ENCODE measurements at regions not wholly inside any gene's neighbourhood (a gene's known extent, or its start where the extent isn't known, plus 50 kb on each side); places are given as distances from the start of the nearest gene placed in this dataset.

DNA sequence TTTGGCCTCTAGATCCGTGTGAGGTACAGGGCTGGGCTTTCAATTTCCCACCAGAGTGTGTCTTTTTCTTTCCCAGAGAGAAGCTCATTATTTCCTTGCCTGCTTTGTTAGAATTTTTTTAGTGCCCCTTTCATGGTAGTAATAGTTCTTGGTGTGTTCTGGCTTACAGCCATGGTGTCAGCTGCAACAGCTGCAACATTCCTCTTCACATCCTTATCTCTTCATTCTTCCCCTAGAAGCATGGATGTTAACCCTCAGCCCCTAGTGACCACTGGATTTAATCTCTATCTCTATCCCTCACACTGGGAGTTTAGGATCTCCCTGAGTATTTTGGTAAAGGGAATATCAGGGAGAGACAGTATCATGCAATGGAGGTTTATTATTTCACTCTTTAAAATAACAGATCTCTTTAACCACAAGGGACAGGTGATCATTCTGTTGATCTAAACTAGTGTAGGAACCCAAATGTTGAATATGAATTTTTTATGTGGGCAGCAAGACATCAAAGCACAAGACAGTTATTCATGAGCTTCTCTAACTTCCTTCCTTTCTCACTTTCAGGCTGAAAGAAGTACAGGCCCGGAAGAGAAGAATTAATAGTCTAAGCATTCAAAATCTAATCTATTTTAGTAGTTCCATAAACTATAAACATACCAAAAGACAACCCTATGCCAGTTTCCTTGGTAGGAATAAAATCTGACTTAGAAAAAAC is 160.2 kb downstream of the FAM170A start:
- DNase-seq (ENCODE audit: low read depth in 4 of 4, low spot score in 3 of 4): no peak

GRCh38 chr5:119792161-119792799 is 162.9 kb downstream of the FAM170A start:
- DNase-seq (ENCODE audit: low read depth in 4 of 4, low spot score in 3 of 4): peak in 1 of 4 donors; percentile 3

DNA sequence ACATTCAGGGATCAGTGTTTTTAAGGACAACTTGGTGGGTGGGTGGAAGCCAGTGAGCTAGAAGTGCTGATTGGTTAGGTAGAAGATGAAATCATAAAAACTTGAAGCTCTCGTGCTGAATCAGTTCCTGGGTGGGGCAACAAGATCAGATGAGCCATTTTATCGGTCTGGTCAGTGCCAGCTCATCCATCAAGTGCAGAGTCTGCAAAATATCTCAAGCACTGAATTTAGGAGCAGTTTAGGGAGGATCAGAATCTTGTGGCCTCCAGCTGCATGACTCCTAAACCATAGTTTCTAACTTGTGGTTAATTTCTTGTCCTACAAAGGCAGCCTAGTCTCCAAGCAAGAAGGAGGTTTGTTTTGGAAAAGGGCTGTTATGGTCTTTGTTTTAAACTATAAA is 166.4 kb downstream of the FAM170A start:
- DNase-seq (ENCODE audit: low read depth in 4 of 4, low spot score in 3 of 4): no peak

DNA sequence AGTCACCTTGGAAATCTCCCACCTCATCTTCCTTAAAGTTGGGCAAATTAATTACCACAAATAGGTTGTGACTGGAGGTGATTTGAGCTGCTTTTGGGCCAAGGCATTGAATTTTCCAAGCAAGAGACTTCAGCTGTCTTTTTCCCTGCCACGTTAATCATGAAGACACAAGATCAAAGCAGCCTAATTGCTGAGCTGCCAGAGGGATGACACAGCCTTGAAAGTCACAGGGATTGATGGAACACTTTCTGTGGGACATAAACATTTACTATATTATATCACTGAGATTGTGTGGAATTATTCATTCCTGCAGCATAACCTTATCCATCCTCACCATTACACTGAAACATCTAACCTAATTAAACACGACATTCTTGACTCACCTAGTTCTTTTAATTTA is 172.2 kb downstream of the FAM170A start:
- DNase-seq (ENCODE audit: low read depth in 4 of 4, low spot score in 3 of 4): no peak

GRCh38 chr5:119808024-119808423 is 178.7 kb downstream of the FAM170A start:
- no peak for DNase-seq (ENCODE audit: low read depth in 4 of 4, low spot score in 3 of 4)

DNA sequence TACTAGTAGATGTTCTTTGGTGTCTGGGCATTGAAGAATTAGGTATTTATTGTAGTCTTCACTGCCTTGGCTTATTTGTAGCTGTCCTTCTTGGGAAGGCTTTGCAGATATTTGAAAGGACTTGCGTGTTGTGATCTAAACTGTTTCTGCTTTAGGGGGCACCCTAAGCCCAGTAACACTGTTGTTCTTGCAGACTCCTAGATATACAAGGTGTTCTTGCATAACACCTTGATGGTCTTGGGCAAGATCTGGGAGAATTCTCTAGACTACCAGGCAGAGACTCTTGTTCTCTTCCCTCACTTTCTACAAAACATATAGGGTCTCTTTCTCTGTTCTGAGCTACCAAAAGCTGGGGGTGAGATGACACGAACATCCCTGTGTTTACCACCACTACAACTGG is 179.1 kb downstream of the FAM170A start:
- no peak for DNase-seq (ENCODE audit: low read depth in 4 of 4, low spot score in 3 of 4)

GRCh38 chr5:119810217-119810616 is 180.9 kb downstream of the FAM170A start:
- no peak for DNase-seq (ENCODE audit: low read depth in 4 of 4, low spot score in 3 of 4)

GRCh38 chr5:119811458-119811857 is 182.1 kb downstream of the FAM170A start:
- no peak for DNase-seq (ENCODE audit: low read depth in 4 of 4, low spot score in 3 of 4)

DNA sequence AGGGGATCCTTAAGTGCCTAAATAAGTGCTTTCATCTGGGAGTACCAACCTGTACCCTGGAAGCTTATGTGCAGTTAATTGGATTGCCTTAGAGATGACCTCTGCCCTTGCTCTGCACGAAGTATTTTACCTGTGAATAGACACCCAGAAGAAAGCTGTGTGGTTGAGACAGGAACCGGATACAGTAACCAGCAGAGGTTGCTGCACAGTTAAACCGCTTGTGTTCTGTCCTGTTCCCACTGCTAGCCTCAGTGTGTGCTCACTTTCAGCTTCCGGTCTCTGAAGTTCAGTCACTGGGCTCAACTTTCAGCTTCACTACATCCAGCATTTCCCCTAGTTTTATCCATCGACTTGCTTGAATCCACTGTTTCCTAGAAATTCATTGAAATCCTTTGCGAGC is 185.3 kb downstream of the FAM170A start:
- DNase-seq (ENCODE audit: low read depth in 4 of 4, low spot score in 3 of 4): no peak

DNA sequence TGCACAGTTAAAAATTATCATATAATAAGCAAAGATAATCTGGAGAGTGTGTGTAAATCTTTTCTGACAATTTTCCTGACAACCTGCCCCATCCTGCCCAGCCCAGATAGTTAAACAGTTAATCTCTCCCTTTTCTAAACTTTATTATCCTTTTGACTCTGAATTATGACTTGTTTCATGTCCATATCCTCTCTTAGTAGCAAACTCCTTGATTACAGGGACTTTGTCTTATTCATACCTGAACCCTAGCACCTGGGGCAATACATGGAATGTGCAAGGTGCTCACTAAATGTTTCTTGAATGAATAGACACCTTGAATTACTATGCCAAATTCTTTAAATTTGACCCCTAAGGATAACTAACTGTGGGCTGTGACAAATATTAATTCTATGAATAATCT is 186.7 kb downstream of the FAM170A start:
- no peak for DNase-seq (ENCODE audit: low read depth in 4 of 4, low spot score in 3 of 4)

DNA sequence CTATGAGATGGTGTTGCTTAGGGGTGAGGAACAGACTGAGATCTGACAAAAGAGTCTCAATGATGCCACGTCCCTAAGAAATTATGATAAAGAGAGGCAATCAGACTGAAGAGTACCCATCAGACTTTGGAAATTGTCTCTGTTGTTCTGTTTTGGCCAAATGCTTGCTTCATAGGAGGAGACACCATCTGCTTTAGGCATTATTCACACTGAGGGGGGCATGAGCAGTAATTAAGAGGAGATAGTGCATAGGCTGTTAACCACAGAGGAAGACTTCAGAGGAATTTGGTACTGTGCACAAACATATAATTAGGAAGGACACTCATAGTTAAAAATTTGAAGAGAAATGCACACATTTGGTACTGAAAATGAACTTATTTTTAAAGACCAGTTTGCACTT is 190.7 kb downstream of the FAM170A start:
- DNase-seq (ENCODE audit: low read depth in 4 of 4, low spot score in 3 of 4): no peak

DNA sequence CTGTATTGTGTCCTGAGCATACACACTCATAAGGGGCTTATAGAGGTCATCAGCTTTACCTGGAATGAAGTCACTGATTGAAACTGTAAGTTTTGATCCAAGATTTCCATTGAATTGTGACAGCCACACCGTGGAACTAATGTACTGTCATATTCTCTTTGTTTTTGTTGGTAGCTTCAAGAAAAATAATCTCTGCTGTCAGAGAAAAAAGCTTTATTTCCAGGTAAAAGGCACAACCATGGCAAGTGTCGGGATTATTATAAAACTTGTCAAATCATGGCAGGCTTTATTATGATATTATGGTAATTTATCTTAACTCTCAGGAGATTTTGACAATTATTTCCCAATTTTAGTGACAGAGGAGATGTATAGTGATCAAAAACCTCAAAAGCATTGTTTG is 191.2 kb downstream of the FAM170A start:
- DNase-seq (ENCODE audit: low read depth in 4 of 4, low spot score in 3 of 4): no peak

DNA sequence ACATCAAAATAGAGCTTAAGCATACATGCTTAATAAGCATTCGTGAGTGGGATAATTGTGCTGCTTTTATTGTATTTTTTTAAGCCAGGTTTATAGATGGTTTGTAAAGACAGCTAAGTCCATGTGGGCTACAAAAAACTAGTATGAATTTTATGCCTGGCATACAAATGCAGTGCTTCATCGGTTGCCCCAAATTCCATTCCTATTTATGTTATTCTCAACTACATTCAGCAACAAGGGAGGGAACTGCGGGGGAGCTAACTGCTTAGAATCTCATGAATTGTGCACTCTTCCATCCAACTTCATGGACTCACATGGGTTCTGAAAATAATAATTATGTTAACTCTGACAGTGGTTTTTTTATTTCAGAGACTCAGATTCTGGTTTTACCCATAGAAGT is 199.2 kb downstream of the FAM170A start:
- peak in 2 of 4 donors; percentile 3 to 14 for DNase-seq (ENCODE audit: low read depth in 4 of 4, low spot score in 3 of 4)

- no peak for DNase-seq (ENCODE audit: low read depth in 4 of 4, low spot score in 3 of 4)
Measured at GRCh38 chr5:119829341-119829740, 200.0 kb downstream of the FAM170A start.

DNA sequence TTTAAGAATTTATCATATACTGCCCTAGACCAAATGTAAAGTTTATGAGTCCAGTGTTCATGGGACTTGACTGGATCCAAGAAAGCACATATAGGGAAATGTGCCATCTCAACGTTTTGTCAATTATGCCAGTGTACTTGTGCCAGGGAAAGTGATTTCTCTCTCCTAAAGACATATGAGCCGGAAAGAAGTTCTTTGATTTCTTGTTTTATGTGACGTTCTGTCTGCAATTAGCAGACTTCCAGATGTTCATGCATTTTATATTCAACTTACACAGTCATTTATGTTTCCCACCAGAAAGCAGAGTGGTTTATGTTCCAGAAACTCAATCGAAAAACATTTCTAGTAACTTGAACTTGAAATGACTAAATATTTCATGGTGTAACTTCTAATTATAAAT is 203.8 kb downstream of the FAM170A start:
- peak in 1 of 4 donors; percentile 1 for DNase-seq (ENCODE audit: low read depth in 4 of 4, low spot score in 3 of 4)

DNA sequence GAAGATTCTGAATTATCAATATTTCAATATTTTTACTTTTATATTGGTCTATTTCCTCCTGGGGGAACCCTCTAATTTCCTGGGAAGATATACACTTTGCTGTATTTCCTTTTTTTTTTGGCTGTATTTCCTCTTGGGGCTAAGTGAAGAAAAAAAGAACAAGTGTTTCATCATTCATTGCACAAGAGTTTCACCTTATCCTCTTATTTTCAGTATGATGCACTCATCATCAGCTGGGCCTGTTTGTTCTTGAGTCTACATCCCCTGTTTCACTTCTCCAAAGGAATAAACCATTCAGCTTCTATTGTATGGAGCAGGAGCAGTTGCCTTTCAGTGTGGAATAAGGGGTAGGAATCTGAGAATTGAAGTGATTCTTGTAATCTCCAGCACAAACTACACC is 210.8 kb downstream of the FAM170A start:
- no peak for DNase-seq (ENCODE audit: low read depth in 4 of 4, low spot score in 3 of 4)

GRCh38 chr5:119852140-119852539 is 222.8 kb downstream of the FAM170A start:
- DNase-seq (ENCODE audit: low read depth in 4 of 4, low spot score in 3 of 4): no peak

- DNase-seq (ENCODE audit: low read depth in 4 of 4, low spot score in 3 of 4): no peak
Measured at GRCh38 chr5:119860463-119860862, 231.1 kb downstream of the FAM170A start.

DNA sequence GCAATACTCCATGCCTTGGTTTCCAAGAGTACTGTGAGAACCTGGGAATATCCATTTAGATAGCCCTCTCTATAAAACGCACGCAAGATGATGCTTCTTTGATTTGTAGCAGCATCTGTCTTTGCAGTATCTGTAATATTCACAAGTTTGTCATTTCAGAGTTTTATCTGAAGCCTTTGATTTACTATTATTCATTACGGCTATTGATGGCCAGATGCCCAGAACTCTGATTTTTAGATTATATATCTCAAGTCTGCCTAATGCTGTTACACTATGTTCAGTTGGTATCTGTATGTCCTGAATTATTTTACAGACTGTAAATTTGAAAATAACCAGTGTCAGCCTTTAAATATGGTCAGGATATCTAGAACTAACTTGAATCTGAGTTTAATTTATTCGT is 233.3 kb downstream of the FAM170A start:
- DNase-seq (ENCODE audit: low read depth in 4 of 4, low spot score in 3 of 4): no peak

DNA sequence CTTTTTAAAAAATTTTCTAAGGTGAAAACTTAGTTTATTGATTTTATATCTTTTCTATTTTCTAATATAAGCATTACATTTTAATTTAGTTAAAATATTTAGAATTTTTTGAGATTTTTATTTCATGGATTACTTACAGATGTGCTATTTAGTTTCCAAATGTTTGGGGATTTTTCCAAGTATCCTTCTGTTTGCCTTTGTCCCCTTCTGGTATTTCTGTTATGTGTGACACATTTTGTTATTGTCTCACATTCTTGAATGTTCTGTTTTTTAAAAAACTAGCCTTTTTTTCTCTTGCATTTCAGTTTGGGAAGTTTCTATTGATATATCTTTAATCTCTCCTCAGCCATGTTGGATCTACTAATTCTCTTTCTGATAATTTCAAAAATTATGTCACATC is 234.9 kb downstream of the FAM170A start:
- no peak for DNase-seq (ENCODE audit: low read depth in 4 of 4, low spot score in 3 of 4)

DNA sequence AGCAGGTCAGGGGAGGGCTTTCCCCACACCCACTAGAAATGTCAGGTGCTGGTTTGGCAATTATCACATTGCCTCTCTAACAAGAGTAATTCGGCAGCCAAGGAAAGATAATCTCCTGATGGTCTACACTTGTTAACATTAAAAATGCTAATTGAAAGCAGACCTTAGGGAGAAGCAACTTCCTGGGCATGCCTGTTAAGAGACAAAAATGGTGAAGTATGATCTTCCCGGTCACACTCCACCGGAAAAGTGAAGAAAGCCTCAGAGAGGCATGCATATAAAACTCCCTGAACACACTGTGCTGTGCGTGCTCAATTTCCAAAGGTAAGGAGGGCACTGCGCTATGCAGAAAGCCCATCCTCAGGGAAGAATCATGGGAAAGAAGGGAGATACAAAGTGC is 244.3 kb downstream of the FAM170A start:
- no peak for DNase-seq (ENCODE audit: low read depth in 4 of 4, low spot score in 3 of 4)

DNA sequence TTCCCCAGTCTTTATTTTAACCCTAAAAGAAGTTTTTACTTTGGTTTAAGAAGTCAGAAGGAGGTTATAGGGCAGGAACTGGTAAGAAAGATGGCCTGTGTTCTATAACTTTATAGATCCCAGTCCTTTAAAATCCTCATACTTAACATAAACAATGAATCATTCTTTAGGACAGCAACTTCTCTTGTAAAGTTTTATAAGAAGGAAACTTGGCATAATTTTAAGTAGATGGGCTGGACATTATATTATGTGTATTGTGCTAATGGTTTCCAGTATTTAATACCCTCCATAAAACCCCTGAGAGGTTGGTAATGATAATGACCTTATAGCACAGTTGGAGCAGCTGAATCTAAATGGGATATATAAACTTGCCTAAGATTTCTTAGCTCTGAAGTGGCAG is 247.2 kb downstream of the FAM170A start:
- DNase-seq (ENCODE audit: low read depth in 4 of 4, low spot score in 3 of 4): no peak

- DNase-seq (ENCODE audit: low read depth in 4 of 4, low spot score in 3 of 4): no peak
Measured at GRCh38 chr5:119878712-119879111, 249.4 kb downstream of the FAM170A start.

Data from left renal pelvis (tissue), 4 donors.